ENCODE measurements at regions not wholly inside any gene's neighbourhood (a gene's known extent, or its start where the extent isn't known, plus 50 kb on each side); places are given as distances from the start of the nearest gene placed in this dataset.

- no peak overlapping the region for H3K9ac ChIP-seq (ENCODE audit: low read length)
- intact Hi-C loops (cut with micrococcal nuclease): no loop called here
- H3K27me3 ChIP-seq (replicated peaks in 1 of 4; ENCODE audit: control extremely low read depth in 1 of 4, control insufficient read depth in 3 of 4, insufficient read depth in 4 of 4, low read length in 3 of 4): no peaks in the 10 kb centered on the region
- Mint-ChIP-seq H3K4me3 (no peak overlapping the region), H3K27me3 (no peaks in the 10 kb centered on the region), H3K4me1 (no peaks in the 10 kb centered on the region), H3K27ac (no peak overlapping the region), H3K9me3 (ENCODE audit: insufficient read depth) (peaks cover 3% of the 10 kb centered on the region)
- H4K20me1 ChIP-seq (ENCODE audit: control insufficient read depth, insufficient read depth, low read length, poor library complexity, severe bottlenecking): no peaks in the 10 kb centered on the region
- CTCF ChIA-PET: no interaction called here
- no peaks in the 10 kb centered on the region for H3K4me1 ChIP-seq (ENCODE audit: control insufficient read depth in 2 of 2, insufficient read depth in 2 of 2, low read length in 2 of 2)
- DNase-seq: no peak
- H3K79me2 ChIP-seq (ENCODE audit: control insufficient read depth, insufficient read depth, low read length): no peaks in the 10 kb centered on the region
- no peak overlapping the region for H2AFZ ChIP-seq (ENCODE audit: insufficient read depth, low read depth, low read length, poor library complexity, severe bottlenecking)
- no peak overlapping the region for H3K4me3 ChIP-seq (ENCODE audit: control extremely low read depth in 1 of 5, extremely low read depth in 1 of 5, insufficient read depth in 1 of 5, low read depth in 2 of 5, low read length in 4 of 5)
- no peak overlapping the region for H3K27ac ChIP-seq (ENCODE audit: low read length in 2 of 2)
- TF ChIP-seq EZH2 (IDR thresholded peaks at IDR 0.05; ENCODE audit: borderline replicate concordance, insufficient read depth, low read depth, low read length, poor library complexity, severe bottlenecking) (no peak), CTCF (IDR thresholded peaks at IDR 0.05) (no peak)
- H3K36me3 ChIP-seq (replicated peaks in 1 of 2; ENCODE audit: control extremely low read depth in 1 of 2, control insufficient read depth in 1 of 2, extremely low read depth in 1 of 2, insufficient read depth in 2 of 2, low read length in 1 of 2): no peaks in the 10 kb centered on the region
- 100% methylated on average over 2 of the region's 3 CpGs for WGBS (ENCODE audit: insufficient coverage)
- POLR2A ChIA-PET: no interaction called here
- H3K4me2 ChIP-seq (replicated peaks; ENCODE audit: low read depth, low read length, poor library complexity, severe bottlenecking): no peak overlapping the region
- H3K9me3 ChIP-seq (ENCODE audit: control extremely low read depth in 1 of 3, control insufficient read depth in 2 of 3, insufficient read depth in 1 of 3, low read length in 2 of 3): peaks cover 0 to 11% (median 0%) of the 10 kb centered on the region in 3 donors
- no peak for ATAC-seq (ENCODE audit: low read depth)
Measured at GRCh38 chr2:155747531-155747930, 585.0 kb downstream of the NR4A2 start.

GRCh38 chr2:155733091-155733853, 599.2 kb downstream of the NR4A2 start:
- TF ChIP-seq EZH2 (IDR thresholded peaks at IDR 0.05; ENCODE audit: borderline replicate concordance, insufficient read depth, low read depth, low read length, poor library complexity, severe bottlenecking) (no peak), CTCF (IDR thresholded peaks at IDR 0.05) (no peak)
- Mint-ChIP-seq H3K27ac (no peak overlapping the region), H3K4me3 (no peak overlapping the region), H3K27me3 (no peaks in the 10 kb centered on the region), H3K9me3 (ENCODE audit: insufficient read depth) (no peaks in the 10 kb centered on the region), H3K4me1 (no peaks in the 10 kb centered on the region)
- Histone ChIP-seq H3K79me2 (ENCODE audit: control insufficient read depth, insufficient read depth, low read length) (no peaks in the 10 kb centered on the region), H4K20me1 (ENCODE audit: control insufficient read depth, insufficient read depth, low read length, poor library complexity, severe bottlenecking) (no peaks in the 10 kb centered on the region), H3K4me1 (ENCODE audit: control insufficient read depth in 2 of 2, insufficient read depth in 2 of 2, low read length in 2 of 2) (no peaks in the 10 kb centered on the region), H3K9ac (ENCODE audit: low read length) (no peak overlapping the region), H3K27ac (ENCODE audit: low read length in 2 of 2) (no peak overlapping the region), H3K36me3 (replicated peaks in 1 of 2; ENCODE audit: control extremely low read depth in 1 of 2, control insufficient read depth in 1 of 2, extremely low read depth in 1 of 2, insufficient read depth in 2 of 2, low read length in 1 of 2) (no peaks in the 10 kb centered on the region), H3K27me3 (replicated peaks in 1 of 4; ENCODE audit: control extremely low read depth in 1 of 4, control insufficient read depth in 3 of 4, insufficient read depth in 4 of 4, low read length in 3 of 4) (no peaks in the 10 kb centered on the region), H3K9me3 (ENCODE audit: control extremely low read depth in 1 of 3, control insufficient read depth in 2 of 3, insufficient read depth in 1 of 3, low read length in 2 of 3) (no peaks in the 10 kb centered on the region), H2AFZ (ENCODE audit: insufficient read depth, low read depth, low read length, poor library complexity, severe bottlenecking) (no peak overlapping the region), H3K4me3 (ENCODE audit: control extremely low read depth in 1 of 5, extremely low read depth in 1 of 5, insufficient read depth in 1 of 5, low read depth in 2 of 5, low read length in 4 of 5) (no peak overlapping the region), H3K4me2 (replicated peaks; ENCODE audit: low read depth, low read length, poor library complexity, severe bottlenecking) (no peak overlapping the region)
- CTCF ChIA-PET: interaction anchor here (0.6 kb wide), 1 partner anchor 1505 kb away, joined by 3 read pairs; no protein-coding TSS in a partner anchor
- POLR2A ChIA-PET: no interaction called here
- no peak for DNase-seq
- intact Hi-C loops (cut with micrococcal nuclease): no loop called here
- 93% methylated on average over 2 of the region's 4 CpGs for WGBS (ENCODE audit: insufficient coverage)
- no peak for ATAC-seq (ENCODE audit: low read depth)

Data from B cell (primary cell).